Left cardiac atrium (tissue), 4 donors: ENCODE measurements at regions not wholly inside any gene's neighbourhood (a gene's known extent, or its start where the extent isn't known, plus 50 kb on each side); places are given as distances from the start of the nearest gene placed in this dataset.

Source experiments
- ATAC-seq, 2 donors: fragments of 200-7000 bp; cut with Tn5 transposase; one replicate each; pipeline ENCODE4 v1.9.1; 2020; ENCODE audit warnings: mild to moderate bottlenecking in 2 of 2, moderate library complexity in 2 of 2
- DNase-seq: peaks from one replicate; pipeline ENCODE4 v3.0.0-alpha.2; 2020
- intact Hi-C, 2 donors: fragments of 100-400 bp; cut with DNase I; formaldehyde crosslinking; loops; one replicate each; pipeline versions ENCODE4 v1.14.1 to v1.15.1; 2022 to 2023
- donor health status: DM: no; HTN: yes; CAD: no.
- donor health status: DM: no; HTN: yes; CAD: no; lungs with severe emphysema.
- donor health status: DM: yes; HTN: yes; CAD: no.
- donor health status: Dilated cardiomyopathy.

GRCh38 chr6:170166511-170167122 lies 124.3 kb downstream of the DLL1 start:
- DNase-seq (peak; percentile 66), ATAC-seq (peak; percentile 17 to 41)
- intact Hi-C loops = loop anchor here in 1 of 2 donors (2.0 to 5.0 kb wide), 2 partner anchors 111 to 122 kb away; no protein-coding TSS in a partner anchor

- ATAC-seq = peak; percentile 66 to 67
- no peak for DNase-seq
- intact Hi-C loops = loop anchor here in 1 of 2 donors (2.0 to 5.0 kb wide), 2 partner anchors 112 to 121 kb away; no protein-coding TSS in a partner anchor
Observed at GRCh38 chr6:170165471-170166117, 125.3 kb downstream of the DLL1 start.

GRCh38 chr6:170165085-170165470 lies 125.8 kb downstream of the DLL1 start:
- intact Hi-C loops = loop anchor here in 1 of 2 donors (5.0 kb wide), 1 partner anchor 112 kb away; no protein-coding TSS in a partner anchor
- peak; percentile 51 for DNase-seq
- peak; percentile 47 to 77 for ATAC-seq

- DNase-seq (no peak), ATAC-seq (no peak)
- intact Hi-C loops = no loop called here
Observed at GRCh38 chr6:170164271-170164900, 126.5 kb downstream of the DLL1 start.

- no peak for DNase-seq
- ATAC-seq = no peak
- intact Hi-C loops = no loop called here
Observed at GRCh38 chr6:170163405-170164170, 127.3 kb downstream of the DLL1 start.

GRCh38 chr6:170162775-170163404 lies 128.0 kb downstream of the DLL1 start:
- ATAC-seq = no peak
- intact Hi-C loops = no loop called here
- no peak for DNase-seq

- DNase-seq (no peak), ATAC-seq (no peak)
- intact Hi-C loops = no loop called here
Observed at GRCh38 chr6:170162011-170162774, 128.7 kb downstream of the DLL1 start.

GRCh38 chr6:170160628-170161611 lies 130.0 kb downstream of the DLL1 start:
- intact Hi-C loops = no loop called here
- ATAC-seq (no peak), DNase-seq (no peak)

- no peak for ATAC-seq
- intact Hi-C loops = no loop called here
- DNase-seq = no peak
Observed at GRCh38 chr6:170160031-170160627, 130.7 kb downstream of the DLL1 start.

- intact Hi-C loops = no loop called here
- DNase-seq (no peak), ATAC-seq (no peak)
Observed at GRCh38 chr6:170159022-170159965, 131.6 kb downstream of the DLL1 start.

GRCh38 chr6:170158296-170159021 lies 132.4 kb downstream of the DLL1 start:
- ATAC-seq = no peak
- DNase-seq = no peak
- intact Hi-C loops = no loop called here

GRCh38 chr6:170157567-170158218 lies 133.2 kb downstream of the DLL1 start:
- DNase-seq (no peak), ATAC-seq (no peak)
- intact Hi-C loops = no loop called here

- ATAC-seq = no peak
- no peak for DNase-seq
- intact Hi-C loops = no loop called here
Observed at GRCh38 chr6:170156448-170157375, 134.2 kb downstream of the DLL1 start.
